NCI-H69 (cell line): ENCODE measurements at regions not wholly inside any gene's neighbourhood (a gene's known extent, or its start where the extent isn't known, plus 50 kb on each side); places are given as distances from the start of the nearest gene placed in this dataset.
A peak's percentile ranks its signal among the peaks of the same experiment; 100 is the strongest.

Experiments used
- DNase-seq: peaks from one replicate; lab custom pipeline; 2025; lab: John Stamatoyannopoulos, UW

DNA sequence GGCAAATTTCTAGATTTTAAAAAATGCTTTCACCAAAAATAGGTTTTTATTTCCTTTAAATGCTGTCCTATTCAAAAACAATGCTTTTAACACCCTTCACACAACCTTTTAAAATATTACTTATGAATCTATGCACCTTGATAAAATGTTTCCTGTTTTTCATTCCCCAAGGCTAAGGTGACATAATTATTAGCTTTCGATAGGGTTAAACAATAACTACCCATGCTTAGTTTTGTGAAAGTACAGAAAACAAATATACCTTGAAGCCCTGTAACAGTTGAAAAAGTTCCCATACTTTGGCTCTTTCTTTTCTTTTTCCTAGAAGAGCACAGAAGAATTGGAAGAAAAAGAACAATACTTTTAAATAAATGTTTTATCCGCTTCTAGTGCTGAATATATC lies 54.9 kb upstream of the ITPRID2 start:
- DNase-seq, result no peak

- DNase-seq, result no peak
These were observed 54.0 kb upstream of the ITPRID2 start for GRCh38 chr2:181837563-181837962.

DNA sequence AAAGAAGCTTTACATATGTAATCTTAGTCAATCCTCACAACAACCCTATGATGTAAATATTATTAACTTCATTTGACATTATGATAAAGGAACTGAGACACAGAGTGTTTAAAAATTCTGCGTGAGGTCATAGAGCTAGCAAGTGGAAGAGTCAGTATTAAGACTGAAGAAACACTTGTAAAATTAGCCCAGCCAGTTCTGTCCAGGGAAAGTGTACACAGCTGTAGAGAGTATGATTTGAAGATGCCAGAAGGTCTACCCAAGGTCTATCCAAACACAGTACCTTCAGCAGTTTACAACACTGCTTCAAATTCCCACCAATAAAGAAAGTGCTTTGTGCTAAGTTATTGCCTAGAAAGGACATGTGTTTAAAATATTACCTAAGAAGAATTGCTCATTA lies 51.7 kb upstream of the ITPRID2 start:
- peak; percentile 6 for DNase-seq

DNA sequence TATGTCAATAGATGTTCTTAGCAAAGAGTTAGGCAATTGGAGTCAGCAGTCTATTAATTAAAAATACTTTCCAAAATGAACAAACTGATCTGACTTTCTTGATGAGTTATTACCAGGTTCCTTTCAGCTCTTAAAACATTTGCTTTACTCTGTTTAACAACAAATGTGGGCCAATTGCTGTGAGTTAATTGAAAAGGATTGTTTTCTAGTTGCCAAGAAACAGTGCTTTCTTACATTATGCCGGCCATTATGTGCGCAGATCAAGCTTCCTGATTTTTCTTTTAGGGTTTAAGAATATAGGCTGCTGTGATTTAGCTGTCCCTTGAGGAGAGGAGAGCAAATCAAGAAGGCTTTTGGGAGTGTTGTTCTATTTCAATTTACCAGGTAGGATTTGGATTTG lies 50.5 kb upstream of the ITPRID2 start:
- peak; percentile 14 for DNase-seq
